DMS53 treated with DMSO at 0.1 percent for 48 hours (cell line): ENCODE measurements at regions not wholly inside any gene's neighbourhood (a gene's known extent, or its start where the extent isn't known, plus 50 kb on each side); places are given as distances from the start of the nearest gene placed in this dataset.

Experiments used
- DNase-seq: peaks from one replicate; lab custom pipeline; 2025; ENCODE audit not compliant: unreplicated experiment; lab: John Stamatoyannopoulos, UW

GRCh38 chr16:6946802-6947201 is 385.8 kb upstream of the RBFOX1 start:
- DNase-seq = no peak

- DNase-seq = no peak
Measured at GRCh38 chr16:6946106-6946505, 386.5 kb upstream of the RBFOX1 start.

- DNase-seq = no peak
Measured at GRCh38 chr16:6940968-6941367, 391.7 kb upstream of the RBFOX1 start.

GRCh38 chr16:6937641-6938040 is 395.0 kb upstream of the RBFOX1 start:
- no peak for DNase-seq

- no peak for DNase-seq
Measured at GRCh38 chr16:6932871-6933385, 399.7 kb upstream of the RBFOX1 start.

GRCh38 chr16:6929868-6930267 is 402.8 kb upstream of the RBFOX1 start:
- DNase-seq = no peak

GRCh38 chr16:6926762-6927161 is 405.9 kb upstream of the RBFOX1 start:
- DNase-seq = no peak

GRCh38 chr16:6926341-6926740 is 406.3 kb upstream of the RBFOX1 start:
- DNase-seq = no peak

- no peak for DNase-seq
Measured at GRCh38 chr16:6918646-6919045, 414.0 kb upstream of the RBFOX1 start.

- no peak for DNase-seq
Measured at GRCh38 chr16:6916946-6917345, 415.7 kb upstream of the RBFOX1 start.

- DNase-seq = no peak
Measured at GRCh38 chr16:6913566-6913965, 419.1 kb upstream of the RBFOX1 start.

- no peak for DNase-seq
Measured at GRCh38 chr16:6910301-6910700, 422.3 kb upstream of the RBFOX1 start.

- DNase-seq = no peak
Measured at GRCh38 chr16:6905601-6906000, 427.0 kb upstream of the RBFOX1 start.

- DNase-seq = no peak
Measured at GRCh38 chr16:6903671-6904070, 429.0 kb upstream of the RBFOX1 start.

- no peak for DNase-seq
Measured at GRCh38 chr16:6898896-6899295, 433.7 kb upstream of the RBFOX1 start.

GRCh38 chr16:6897876-6898485 is 434.7 kb upstream of the RBFOX1 start:
- no peak for DNase-seq

- DNase-seq = no peak
Measured at GRCh38 chr16:6892966-6893365, 439.7 kb upstream of the RBFOX1 start.

GRCh38 chr16:6891496-6891895 is 441.1 kb upstream of the RBFOX1 start:
- no peak for DNase-seq

GRCh38 chr16:6888531-6888930 is 444.1 kb upstream of the RBFOX1 start:
- no peak for DNase-seq

- no peak for DNase-seq
Measured at GRCh38 chr16:6884002-6884401, 448.6 kb upstream of the RBFOX1 start.

GRCh38 chr16:6880263-6880662 is 452.4 kb upstream of the RBFOX1 start:
- no peak for DNase-seq

- DNase-seq = no peak
Measured at GRCh38 chr16:6864671-6865070, 468.0 kb upstream of the RBFOX1 start.

- no peak for DNase-seq
Measured at GRCh38 chr16:6864244-6864643, 468.4 kb upstream of the RBFOX1 start.
